Esophagus muscularis mucosa (tissue), 4 donors: ENCODE measurements at regions not wholly inside any gene's neighbourhood (a gene's known extent, or its start where the extent isn't known, plus 50 kb on each side); places are given as distances from the start of the nearest gene placed in this dataset.
A peak's percentile ranks its signal among the peaks of the same experiment; 100 is the strongest.

Experiments
- DNase-seq: peaks from one replicate; pipeline ENCODE4 v3.0.0-alpha.2; 2017; ENCODE audit errors: extremely low spot score
- H3K27ac ChIP-seq, 4 donors: fragments of 200-600 bp; sonication (generic); replicated peaks in 1 of 4; 1 replicate in 3 of 4; 2 replicates in 1 of 4; pipeline ENCODE4 v1.5.1; 2016 to 2019; ENCODE audit warnings: mild to moderate bottlenecking in 1 of 4
- H3K27me3 ChIP-seq, 4 donors: fragments of 200-600 bp; sonication (generic); one replicate each; pipeline versions ENCODE4 v1.5.1 to v1.6.0; 2016 to 2019
- H3K36me3 ChIP-seq, 4 donors: fragments of 200-600 bp; sonication (generic); one replicate each; pipeline ENCODE4 v1.5.1; 2016 to 2019
- H3K4me1 ChIP-seq, 4 donors: fragments of 200-600 bp; sonication (generic); one replicate each; pipeline ENCODE4 v1.5.1; 2016 to 2019
- H3K4me3 ChIP-seq, 4 donors: fragments of 200-600 bp; sonication (generic); 1 replicate in 2 of 4; 2 replicates in 2 of 4; pipeline ENCODE4 v1.5.1; 2016 to 2019; ENCODE audit warnings: mild to moderate bottlenecking in 4 of 4, moderate library complexity in 1 of 4
- H3K9me3 ChIP-seq, 4 donors: fragments of 200-600 bp; sonication (generic); 1 replicate in 3 of 4; 2 replicates in 1 of 4; pipeline ENCODE4 v1.5.1; 2016 to 2019
- CTCF ChIP-seq, 3 experiments: fragments of 200-600 bp in 2 of 3; fragments of 450-650 bp in 1 of 3; sonication (generic) in 2 of 3; IDR thresholded peaks; one replicate each; pipeline ENCODE4 v1.5.1; 2017 to 2019; ENCODE audit warnings: antibody characterized with exemption in 3 of 3, mild to moderate bottlenecking in 2 of 3, moderate library complexity in 1 of 3
- EP300 ChIP-seq: sonication (generic); formaldehyde crosslinking; IDR thresholded peaks from one replicate; pipeline ENCODE4 v1.6.1; 2017; ENCODE audit warnings: antibody characterized with exemption
- POLR2A ChIP-seq: fragments of 450-650 bp; IDR thresholded peaks from one replicate; pipeline ENCODE4 v1.6.1; 2017; ENCODE audit warnings: antibody characterized with exemption, moderate library complexity, mild to moderate bottlenecking, low read depth
- POLR2AphosphoS5 ChIP-seq, 2 donors: sonication (generic); formaldehyde crosslinking; IDR thresholded peaks; one replicate each; pipeline ENCODE4 v1.6.1; 2017; ENCODE audit warnings: antibody characterized with exemption in 2 of 2
- WGBS: methylation state at CpG from one replicate; pipeline ENCODE4 v1.1.5; 2018; 5-methylcytosine and 5-hydroxymethylcytosine counted together
- intact Hi-C: fragments of 100-400 bp; cut with DNase I; formaldehyde crosslinking; loops from one replicate; pipeline ENCODE4 v1.15.1; 2023

DNA sequence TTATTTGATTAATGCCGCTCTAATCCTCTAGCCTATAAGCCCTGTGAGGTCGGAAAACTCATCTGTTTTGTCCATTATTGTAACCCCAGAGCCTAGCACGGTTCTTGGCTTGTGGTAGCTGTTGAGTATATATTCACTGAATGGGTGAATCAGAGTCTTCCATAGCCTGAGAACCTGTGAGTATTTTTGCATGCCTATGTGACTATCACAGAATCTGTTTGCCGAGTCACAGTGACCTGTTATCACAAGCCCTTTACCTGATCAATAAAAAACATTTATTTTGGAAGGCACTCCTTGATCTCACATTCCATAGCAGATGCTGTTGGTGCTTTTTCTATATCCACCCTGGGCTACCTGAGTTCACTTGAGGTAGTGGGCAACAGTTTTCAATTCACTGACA is 125.0 kb upstream of the STC2 start:
- no peaks in the 10 kb centered on the region for H3K9me3 ChIP-seq
- no peak overlapping the region for H3K4me3 ChIP-seq
- H3K36me3 ChIP-seq = no peaks in the 10 kb centered on the region
- peaks cover 3 to 34% (median 19%) of the 10 kb centered on the region in 4 donors for H3K4me1 ChIP-seq
- 90% methylated on average over 4 of the region's 4 CpGs for WGBS
- no peak overlapping the region for H3K27ac ChIP-seq
- DNase-seq = no peak
- intact Hi-C loops = no loop called here
- TF ChIP-seq CTCF (IDR thresholded peaks at IDR 0.05) (no peak), POLR2A (no peak), POLR2AphosphoS5 (IDR thresholded peaks at IDR 0.05) (no peak), EP300 (no peak)
- no peaks in the 10 kb centered on the region for H3K27me3 ChIP-seq

- no peak overlapping the region for H3K4me3 ChIP-seq
- no peak for TF ChIP-seq POLR2A
- no peak for TF ChIP-seq EP300
- no peak for TF ChIP-seq CTCF (IDR thresholded peaks at IDR 0.05)
- peak in 1 of 2 donors; percentile 29 for TF ChIP-seq POLR2AphosphoS5 (IDR thresholded peaks at IDR 0.05)
- H3K9me3 ChIP-seq = no peaks in the 10 kb centered on the region
- H3K36me3 ChIP-seq = no peaks in the 10 kb centered on the region
- peak; percentile 74 for DNase-seq
- peaks cover 3 to 34% (median 17%) of the 10 kb centered on the region in 4 donors for H3K4me1 ChIP-seq
- no peak overlapping the region for H3K27ac ChIP-seq
- no peaks in the 10 kb centered on the region for H3K27me3 ChIP-seq
- WGBS = 80% methylated on average over 9 of the region's 9 CpGs
- intact Hi-C loops = no loop called here
Observed at GRCh38 chr5:173452119-173452905, 124.1 kb upstream of the STC2 start.

- intact Hi-C loops = no loop called here
- TF ChIP-seq POLR2A (no peak), POLR2AphosphoS5 (IDR thresholded peaks at IDR 0.05) (no peak), EP300 (no peak), CTCF (IDR thresholded peaks at IDR 0.05) (no peak)
- DNase-seq = no peak
- Histone ChIP-seq H3K4me1 (peaks cover 3 to 31% (median 17%) of the 10 kb centered on the region in 4 donors), H3K36me3 (no peaks in the 10 kb centered on the region), H3K9me3 (no peaks in the 10 kb centered on the region), H3K27me3 (no peaks in the 10 kb centered on the region), H3K27ac (no peak overlapping the region), H3K4me3 (no peak overlapping the region)
- 70% methylated on average over 2 of the region's 2 CpGs for WGBS
Observed at GRCh38 chr5:173451651-173452050, 123.4 kb upstream of the STC2 start.

GRCh38 chr5:173451031-173451430 is 122.8 kb upstream of the STC2 start:
- WGBS = 73% methylated on average over 5 of the region's 5 CpGs

More at GRCh38 chr5:173451031-173451430, 122.8 kb upstream of the STC2 start:
- no peak for TF ChIP-seq EP300
- TF ChIP-seq POLR2A = no peak
- TF ChIP-seq POLR2AphosphoS5 (IDR thresholded peaks at IDR 0.05) = no peak
- TF ChIP-seq CTCF (IDR thresholded peaks at IDR 0.05) = peak; percentile 33 to 53 (median 44)
- intact Hi-C loops = no loop called here
- Histone ChIP-seq H3K4me3 (no peak overlapping the region), H3K36me3 (no peaks in the 10 kb centered on the region), H3K27me3 (no peaks in the 10 kb centered on the region), H3K4me1 (peaks cover 3 to 30% (median 17%) of the 10 kb centered on the region in 4 donors), H3K27ac (no peak overlapping the region), H3K9me3 (no peaks in the 10 kb centered on the region)
- DNase-seq = no peak
